GM21619 (cell line): ENCODE measurements at regions not wholly inside any gene's neighbourhood (a gene's known extent, or its start where the extent isn't known, plus 50 kb on each side); places are given as distances from the start of the nearest gene placed in this dataset.

ENCODE experiments used
- ATAC-seq: cut with Tn5 transposase; IDR thresholded peaks from one replicate; pipeline ENCODE4 v1.9.1; 2021; ENCODE audit not compliant: unreplicated experiment

- ATAC-seq: no peak
These were observed 1290.7 kb upstream of the ADGRL2 start for GRCh38 chr1:80509965-80510522.

DNA sequence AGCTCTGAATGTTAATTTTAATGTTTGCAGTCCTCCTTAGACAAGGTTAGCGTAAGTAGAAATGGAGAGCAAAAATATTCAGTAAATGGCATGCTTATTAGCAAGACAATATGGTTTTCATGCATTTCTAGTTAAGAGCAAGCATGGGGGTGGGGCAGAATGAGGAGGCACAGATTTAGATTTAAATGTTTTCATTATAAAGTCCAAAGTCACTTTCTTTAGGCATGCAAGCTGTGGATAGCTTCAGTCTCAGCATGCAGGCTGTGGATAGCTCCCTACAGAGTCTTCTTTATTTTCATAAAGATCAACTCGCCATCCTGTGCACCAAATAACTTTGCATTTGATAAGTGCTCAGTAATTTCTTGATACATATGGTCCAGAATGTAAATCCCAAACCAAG lies 1294.5 kb upstream of the ADGRL2 start:
- ATAC-seq: no peak

DNA sequence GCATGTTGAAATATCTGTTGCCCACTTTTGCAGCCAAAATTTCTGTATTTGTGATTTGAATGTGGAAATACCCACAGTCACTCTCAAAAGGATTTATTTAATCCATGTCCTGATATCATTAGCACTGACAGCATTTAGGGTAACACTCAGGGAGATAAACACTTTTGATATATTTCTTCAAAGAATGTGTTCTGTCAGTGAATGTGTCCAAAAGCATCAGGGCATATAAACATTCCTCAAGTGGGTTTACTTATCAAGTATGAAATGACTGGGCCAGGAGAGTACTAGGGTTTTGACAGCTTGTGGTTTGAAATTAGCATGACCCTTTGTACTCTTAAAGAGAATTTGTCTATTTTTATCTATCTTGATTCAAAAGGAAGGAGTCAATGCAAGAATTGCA lies 1302.1 kb upstream of the ADGRL2 start:
- no peak for ATAC-seq

- ATAC-seq: no peak
These were observed 1304.9 kb upstream of the ADGRL2 start for GRCh38 chr1:80495806-80496205.

DNA sequence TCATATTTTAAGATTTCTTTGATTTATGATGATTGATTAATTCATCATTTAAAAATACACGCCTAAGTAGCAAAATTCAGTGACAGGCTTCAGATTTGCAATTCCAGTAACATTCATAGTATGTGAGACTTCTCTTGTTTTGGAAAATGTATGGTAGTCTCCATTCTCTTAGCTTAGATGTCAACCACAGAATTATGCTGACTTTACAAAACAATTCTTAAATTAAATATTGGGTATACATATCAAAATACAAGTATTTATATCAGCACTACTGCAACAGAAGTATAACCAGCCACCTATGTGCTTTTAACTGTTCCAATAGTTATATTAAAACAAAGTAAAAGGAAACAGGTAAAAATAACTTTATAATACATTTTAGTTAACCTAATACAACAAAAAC lies 1328.6 kb upstream of the ADGRL2 start:
- ATAC-seq: no peak

DNA sequence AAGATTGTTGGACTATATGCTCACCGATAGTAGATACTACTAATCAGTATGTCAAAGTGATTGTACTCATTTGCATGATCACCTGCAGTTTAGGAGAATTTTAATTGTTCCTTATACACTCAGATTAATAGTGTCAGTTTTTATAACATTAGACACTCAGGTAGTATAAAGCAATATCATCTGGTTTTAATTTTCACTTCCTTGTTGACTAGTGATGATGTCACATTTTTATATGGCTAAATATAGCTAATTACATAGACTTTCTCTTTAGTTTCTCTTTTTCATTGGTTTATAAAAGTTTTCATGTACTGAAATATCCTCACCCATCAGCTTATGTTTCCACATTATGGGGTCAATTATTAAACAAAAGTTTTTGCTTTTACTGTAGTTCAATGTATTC lies 1332.4 kb upstream of the ADGRL2 start:
- no peak for ATAC-seq

DNA sequence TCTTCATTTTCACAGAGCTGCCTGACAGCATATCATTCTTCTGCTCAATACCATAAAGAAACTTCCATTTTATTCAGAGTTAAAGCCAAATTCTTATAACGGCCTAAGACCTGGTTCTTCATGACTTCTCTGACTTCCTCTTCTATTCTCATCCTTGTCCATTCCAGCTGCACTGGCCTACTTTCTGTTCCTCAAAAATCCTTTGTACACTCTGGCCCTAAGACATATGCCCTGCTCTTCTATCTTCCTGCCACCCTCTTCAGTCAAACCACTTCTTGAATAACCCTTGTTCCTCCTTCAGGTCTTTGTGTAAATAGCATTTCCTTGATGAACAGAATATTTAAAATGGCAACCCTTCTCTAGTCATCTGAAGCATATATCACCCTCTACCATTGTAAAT lies 1338.7 kb upstream of the ADGRL2 start:
- no peak for ATAC-seq

- no peak for ATAC-seq
These were observed 1343.3 kb upstream of the ADGRL2 start for GRCh38 chr1:80457409-80457808.

GRCh38 chr1:80453775-80454174 lies 1347.0 kb upstream of the ADGRL2 start:
- no peak for ATAC-seq

DNA sequence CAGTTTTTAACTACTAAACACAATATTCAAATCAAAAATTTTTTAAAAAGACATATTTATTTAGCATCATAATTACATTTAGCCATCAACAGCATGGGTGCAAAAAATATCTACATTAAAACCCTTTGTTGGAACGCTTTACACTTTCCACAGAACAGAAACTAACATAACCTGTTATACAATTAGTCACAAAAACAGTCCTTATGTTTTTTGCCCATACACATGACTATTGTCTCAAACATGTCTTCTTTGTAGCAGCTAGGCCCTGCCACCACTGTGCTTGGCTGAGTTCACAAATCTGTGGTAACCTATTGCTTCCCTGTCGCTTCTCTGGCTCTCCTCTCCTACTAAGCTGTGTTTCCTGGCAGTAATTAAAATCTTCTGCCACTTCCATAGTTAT lies 1350.0 kb upstream of the ADGRL2 start:
- no peak for ATAC-seq

DNA sequence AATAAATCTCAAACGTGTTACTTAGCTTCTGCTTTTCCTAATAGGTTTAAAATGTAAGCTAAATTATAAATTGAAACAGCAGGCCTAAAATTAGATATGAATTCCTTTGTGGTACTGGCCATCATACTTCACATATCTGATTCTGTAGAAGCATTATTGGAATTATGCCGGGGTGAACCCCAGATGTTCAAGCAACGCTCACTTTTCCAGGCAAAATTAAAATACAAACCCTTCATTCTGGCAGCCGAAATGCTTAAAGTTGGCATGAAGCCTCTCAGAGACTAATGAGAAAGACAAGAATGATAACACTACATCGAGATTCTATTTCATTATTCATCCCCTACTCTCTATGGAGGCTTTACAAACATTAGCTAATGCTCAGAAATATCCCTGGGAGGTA lies 1352.7 kb upstream of the ADGRL2 start:
- no peak for ATAC-seq

DNA sequence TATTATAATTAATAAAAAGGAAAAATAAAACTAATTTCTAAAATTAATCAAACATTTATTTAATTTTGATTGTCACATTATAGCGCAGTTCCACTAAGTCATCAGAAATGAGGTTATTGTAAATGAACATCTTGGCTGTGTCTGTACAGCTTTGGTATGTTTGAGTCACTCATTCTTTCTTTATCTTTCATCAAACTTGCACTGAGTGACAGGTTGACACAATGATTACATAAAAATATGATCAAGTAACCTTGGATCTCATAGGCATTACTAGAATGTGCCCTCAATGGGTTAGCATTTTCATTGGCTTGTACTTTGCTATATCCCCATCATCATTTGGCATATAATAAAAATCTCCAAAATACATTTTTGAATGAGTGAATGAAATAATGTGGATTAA lies 1353.2 kb upstream of the ADGRL2 start:
- ATAC-seq: no peak

DNA sequence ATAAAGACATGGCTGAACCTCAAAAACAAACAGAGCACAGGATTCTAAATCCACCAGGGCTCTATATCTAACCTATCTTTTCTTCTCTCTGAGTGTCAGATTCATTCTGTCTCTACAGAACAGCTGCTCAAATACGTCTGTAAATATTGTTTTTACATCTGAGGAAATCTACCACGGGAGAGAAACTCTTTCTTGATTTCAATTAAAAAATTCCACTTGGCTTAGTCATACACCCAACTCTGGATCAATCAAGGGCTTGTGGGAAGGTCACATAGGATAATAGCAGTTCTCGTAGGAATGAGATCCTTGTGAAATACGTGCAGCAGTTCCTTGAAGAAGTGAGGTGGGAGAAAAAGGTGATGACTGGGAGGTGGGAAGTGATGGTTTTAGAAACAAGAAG lies 1355.7 kb upstream of the ADGRL2 start:
- no peak for ATAC-seq

DNA sequence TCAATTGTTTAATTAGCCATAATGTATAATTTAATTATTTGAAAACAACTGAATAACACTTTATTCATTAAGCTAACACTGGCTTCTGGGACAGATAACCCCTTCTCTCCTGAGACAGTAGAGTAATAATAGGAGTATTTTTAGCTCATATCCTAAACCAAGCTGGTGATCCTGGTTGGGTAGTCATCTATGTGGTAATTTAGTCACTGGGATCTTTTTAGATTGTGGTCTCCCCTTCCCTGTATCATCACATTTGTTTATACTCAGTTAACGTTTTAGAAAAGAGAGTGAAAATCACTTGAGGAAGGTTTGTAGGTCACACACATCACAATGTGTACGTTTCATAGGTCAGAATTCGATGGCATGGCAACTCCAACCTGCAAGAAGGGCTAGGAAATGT lies 1356.6 kb upstream of the ADGRL2 start:
- no peak for ATAC-seq

- ATAC-seq: no peak
These were observed 1359.1 kb upstream of the ADGRL2 start for GRCh38 chr1:80441664-80442063.

DNA sequence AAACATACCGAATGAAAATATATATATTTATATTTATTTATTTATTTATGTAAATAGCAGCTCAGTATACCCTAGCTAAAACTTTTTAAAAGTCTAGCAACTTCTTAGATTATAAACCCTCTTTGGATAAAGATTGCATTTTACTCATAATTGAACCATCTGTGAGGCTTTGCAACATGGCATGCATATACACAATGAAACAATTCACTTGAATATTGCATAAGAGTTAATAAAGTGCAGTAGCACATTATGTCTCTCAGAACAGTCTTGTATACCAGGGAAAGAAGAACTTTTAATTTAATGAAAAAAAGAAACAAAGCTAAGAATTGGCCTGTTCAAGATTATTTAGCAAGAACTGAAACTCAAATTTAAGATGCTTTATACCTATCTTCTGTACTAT lies 1363.9 kb upstream of the ADGRL2 start:
- no peak for ATAC-seq

DNA sequence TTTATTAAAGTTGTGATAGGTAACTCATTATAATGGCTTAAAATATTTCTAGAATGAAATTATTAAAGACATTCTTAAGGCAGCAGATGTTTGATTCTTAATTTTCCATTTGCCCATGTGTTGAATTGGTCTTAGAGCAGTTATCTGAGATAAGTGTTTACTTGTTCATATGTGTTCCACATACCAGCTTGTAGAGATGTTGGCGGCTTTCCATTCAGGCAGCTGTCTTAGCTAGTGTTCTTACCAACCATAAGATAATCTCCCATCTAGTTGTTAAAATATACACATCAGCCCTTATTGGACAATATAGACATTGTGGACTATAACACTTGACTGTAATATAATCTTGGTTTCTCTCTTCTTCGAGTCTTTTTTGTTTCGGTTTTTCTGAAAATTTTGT lies 1372.9 kb upstream of the ADGRL2 start:
- no peak for ATAC-seq

DNA sequence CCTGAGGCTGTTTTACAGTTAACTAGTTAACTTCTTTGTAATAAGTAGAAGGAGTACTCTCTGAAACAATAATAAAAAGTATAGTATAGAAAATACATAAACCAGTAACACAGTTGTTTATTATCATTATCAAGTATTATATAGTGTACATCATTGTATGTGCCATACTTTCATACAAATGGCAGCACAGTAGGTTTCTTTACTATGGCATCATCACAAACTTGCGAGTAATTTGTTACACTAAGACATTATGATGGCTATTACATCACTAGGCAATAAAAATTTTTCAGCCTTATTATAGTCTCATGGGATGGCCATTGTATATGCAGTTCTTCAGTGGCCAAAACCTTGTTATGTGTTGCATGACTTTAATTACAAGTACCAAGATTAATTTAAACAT lies 1376.5 kb upstream of the ADGRL2 start:
- no peak for ATAC-seq

- no peak for ATAC-seq
These were observed 1382.6 kb upstream of the ADGRL2 start for GRCh38 chr1:80418134-80418533.

DNA sequence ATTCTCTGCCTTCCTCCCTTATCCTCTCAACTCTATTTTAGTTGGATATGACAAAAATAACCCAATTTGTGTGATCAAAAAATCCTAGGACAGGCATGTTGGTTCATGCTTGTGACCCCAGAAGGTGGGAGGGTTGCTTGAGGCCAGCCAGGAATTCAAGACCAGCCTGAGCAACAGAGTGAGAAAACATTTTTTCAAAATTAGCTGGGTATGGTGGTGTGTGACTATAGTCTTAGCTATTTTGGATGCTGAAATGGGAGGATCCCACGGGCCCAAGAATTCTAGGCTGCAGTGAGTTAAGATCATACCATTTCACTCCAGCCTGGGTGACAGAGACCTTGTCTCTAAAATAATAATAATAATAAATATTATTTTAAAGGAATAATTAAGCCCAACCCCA lies 1383.1 kb upstream of the ADGRL2 start:
- ATAC-seq: no peak

DNA sequence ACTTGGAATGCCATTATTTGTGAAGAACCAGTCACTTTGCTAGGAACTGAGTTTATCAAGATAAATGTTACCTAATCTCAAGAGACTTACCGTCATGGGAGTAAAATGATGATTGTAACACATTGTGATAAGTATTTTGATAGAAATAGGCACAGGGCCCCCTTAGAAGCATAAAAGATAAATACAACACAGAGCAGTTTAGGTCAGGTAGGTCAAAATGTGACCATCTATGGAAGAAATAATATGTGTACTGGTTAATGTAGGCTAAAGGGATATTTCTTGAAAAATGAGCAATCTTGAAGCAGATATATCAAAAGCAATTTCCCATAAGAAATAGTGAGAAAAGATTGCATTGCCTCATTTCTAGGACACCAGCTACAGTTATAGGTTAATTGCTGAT lies 1386.8 kb upstream of the ADGRL2 start:
- no peak for ATAC-seq

DNA sequence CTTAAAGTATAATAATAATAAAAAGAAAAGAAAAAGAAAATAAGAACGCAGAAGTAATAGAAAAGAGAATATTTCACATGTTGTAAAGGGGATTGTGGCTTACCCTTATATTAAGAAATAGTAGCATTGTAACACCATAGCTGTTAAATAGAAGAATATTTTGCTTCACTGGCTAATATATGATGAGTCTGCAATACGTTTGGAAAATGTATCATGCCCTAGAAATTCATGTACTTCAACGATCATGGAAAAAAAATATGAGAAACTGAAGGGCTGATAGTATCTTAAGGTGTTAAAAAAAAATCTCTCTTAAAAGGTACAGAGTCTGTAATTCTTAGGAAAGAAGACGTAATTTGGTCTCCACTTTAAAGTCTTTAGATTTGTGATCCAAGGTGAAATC lies 1390.5 kb upstream of the ADGRL2 start:
- ATAC-seq: no peak

GRCh38 chr1:80403471-80403893 lies 1397.0 kb upstream of the ADGRL4 start:
- no peak for ATAC-seq

- ATAC-seq: no peak
These were observed 1396.1 kb upstream of the ADGRL4 start for GRCh38 chr1:80402625-80403024.
